Naive thymus-derived CD8-positive, alpha-beta T cell (primary cell): ENCODE measurements at regions not wholly inside any gene's neighbourhood (a gene's known extent, or its start where the extent isn't known, plus 50 kb on each side); places are given as distances from the start of the nearest gene placed in this dataset.

Experiments used
- ATAC-seq, 2 donors: fragments of 150-1000 bp; cut with Tn5 transposase in 1 of 2; sonication (Bioruptor Pico), chemical (Tn5 transposase) in 1 of 2; 1 replicate in 1 of 2; 2 replicates in 1 of 2; pipeline ENCODE4 v1.10.0; 2021; ENCODE audit warnings: mild to moderate bottlenecking in 2 of 2, moderate library complexity in 2 of 2
- POLR2A ChIA-PET: fragments of 350-600 bp; sonication (Branson Sonifier 250); formaldehyde crosslinking; loops from one replicate; lab custom pipeline; 2021; ENCODE audit warnings: antibody characterized with exemption; lab: Charles Lee
- DNase-seq, 10 donors: peaks; one replicate each; pipeline versions ENCODE4 v3.0.0 to v3.0.0-alpha.2; 2020 to 2022
- H3K27ac Mint-ChIP-seq, 10 donors: one replicate each; pipeline ENCODE4 v1.8.0; 2020 to 2022; ENCODE audit warnings: mild to moderate bottlenecking in 10 of 10, mixed read lengths in 10 of 10, moderate library complexity in 4 of 10, inconsistent platforms in 1 of 10
- H3K27me3 Mint-ChIP-seq, 5 donors: one replicate each; pipeline ENCODE4 v1.8.0; 2021 to 2022; ENCODE audit warnings: mixed read lengths in 5 of 5
- H3K36me3 Mint-ChIP-seq, 3 donors: one replicate each; pipeline ENCODE4 v1.8.0; 2020 to 2022; ENCODE audit warnings: mixed read lengths in 3 of 3, mild to moderate bottlenecking in 2 of 3, inconsistent platforms in 1 of 3
- H3K4me1 Mint-ChIP-seq, 4 donors: one replicate each; pipeline ENCODE4 v1.8.0; 2021 to 2022; ENCODE audit warnings: mixed read lengths in 4 of 4
- H3K4me3 Mint-ChIP-seq, 10 donors: one replicate each; pipeline ENCODE4 v1.8.0; 2020 to 2022; ENCODE audit warnings: mild to moderate bottlenecking in 10 of 10, mixed read lengths in 10 of 10, moderate library complexity in 6 of 10, inconsistent platforms in 1 of 10
- H3K9me3 Mint-ChIP-seq, 9 donors: one replicate each; pipeline ENCODE4 v1.8.0; 2020 to 2022; ENCODE audit warnings: mixed read lengths in 9 of 9, mild to moderate bottlenecking in 3 of 9, inconsistent platforms in 1 of 9, moderate library complexity in 1 of 9

GRCh38 chr2:215878476-215879063 lies 134.8 kb downstream of the MREG start:
- Mint-ChIP-seq H3K27me3 (peaks cover 0 to 18% (median 4%) of the 10 kb centered on the region in 5 donors), H3K27ac (no peak overlapping the region), H3K4me1 (no peaks in the 10 kb centered on the region), H3K4me3 (no peak overlapping the region), H3K9me3 (no peaks in the 10 kb centered on the region), H3K36me3 (peaks cover 0 to 1% (median 0%) of the 10 kb centered on the region in 3 donors)
- POLR2A ChIA-PET = no interaction called here
- DNase-seq (no peak), ATAC-seq (no peak)

- Mint-ChIP-seq H3K36me3 (peaks cover 0 to 1% (median 0%) of the 10 kb centered on the region in 3 donors), H3K4me3 (no peak overlapping the region), H3K9me3 (no peaks in the 10 kb centered on the region)
These were observed 136.5 kb downstream of the MREG start for GRCh38 chr2:215876937-215877238.

GRCh38 chr2:215876139-215876936 lies 137.0 kb downstream of the MREG start:
- POLR2A ChIA-PET = no interaction called here
- no peak overlapping the region for H3K4me3 Mint-ChIP-seq
- ATAC-seq = no peak

More at GRCh38 chr2:215876937-215877238, 136.5 kb downstream of the MREG start:
- DNase-seq (no peak), ATAC-seq (no peak)
- Mint-ChIP-seq H3K27ac (no peak overlapping the region), H3K4me1 (no peaks in the 10 kb centered on the region), H3K27me3 (peaks cover 0 to 18% (median 7%) of the 10 kb centered on the region in 5 donors)
- POLR2A ChIA-PET = no interaction called here

GRCh38 chr2:215874418-215874817 lies 138.9 kb downstream of the MREG start:
- Mint-ChIP-seq H3K27me3 (peaks cover 0 to 8% (median 7%) of the 10 kb centered on the region in 5 donors), H3K27ac (no peak overlapping the region), H3K4me1 (no peaks in the 10 kb centered on the region), H3K36me3 (no peaks in the 10 kb centered on the region), H3K9me3 (no peaks in the 10 kb centered on the region), H3K4me3 (no peak overlapping the region)
- DNase-seq (no peak), ATAC-seq (no peak)
- POLR2A ChIA-PET = no interaction called here

More at GRCh38 chr2:215876139-215876936, 137.0 kb downstream of the MREG start:
- Mint-ChIP-seq H3K27ac (peak overlapping the region in 1 of 10 donors; percentile 37), H3K36me3 (peaks cover 0 to 1% (median 0%) of the 10 kb centered on the region in 3 donors), H3K4me1 (no peaks in the 10 kb centered on the region), H3K9me3 (no peaks in the 10 kb centered on the region), H3K27me3 (peaks cover 0 to 15% (median 7%) of the 10 kb centered on the region in 5 donors)
- DNase-seq = no peak

GRCh38 chr2:215870986-215871385 lies 142.4 kb downstream of the MREG start:
- DNase-seq (no peak), ATAC-seq (no peak)
- no peaks in the 10 kb centered on the region for H3K9me3 Mint-ChIP-seq
- H3K4me3 Mint-ChIP-seq = no peak overlapping the region
- no peaks in the 10 kb centered on the region for H3K36me3 Mint-ChIP-seq
- peaks cover 8 to 19% (median 12%) of the 10 kb centered on the region in 5 donors for H3K27me3 Mint-ChIP-seq
- POLR2A ChIA-PET = no interaction called here
- no peak overlapping the region for H3K27ac Mint-ChIP-seq
- no peaks in the 10 kb centered on the region for H3K4me1 Mint-ChIP-seq

- no peak for DNase-seq
- ATAC-seq = no peak
- Mint-ChIP-seq H3K27ac (no peak overlapping the region), H3K4me3 (no peak overlapping the region), H3K9me3 (no peaks in the 10 kb centered on the region), H3K4me1 (no peaks in the 10 kb centered on the region), H3K36me3 (no peaks in the 10 kb centered on the region), H3K27me3 (peaks cover 8 to 21% (median 14%) of the 10 kb centered on the region in 5 donors)
- POLR2A ChIA-PET = no interaction called here
These were observed 143.3 kb downstream of the MREG start for GRCh38 chr2:215870088-215870490.

GRCh38 chr2:215868846-215869543 lies 144.4 kb downstream of the MREG start:
- Mint-ChIP-seq H3K36me3 (no peaks in the 10 kb centered on the region), H3K9me3 (no peaks in the 10 kb centered on the region), H3K27me3 (peaks cover 8 to 29% (median 13%) of the 10 kb centered on the region in 5 donors), H3K4me1 (no peaks in the 10 kb centered on the region), H3K4me3 (no peak overlapping the region), H3K27ac (no peak overlapping the region)
- DNase-seq (no peak), ATAC-seq (no peak)
- POLR2A ChIA-PET = no interaction called here

GRCh38 chr2:215866606-215867005 lies 146.7 kb downstream of the MREG start:
- no peak for ATAC-seq
- no peak overlapping the region for H3K4me3 Mint-ChIP-seq
- no peaks in the 10 kb centered on the region for H3K36me3 Mint-ChIP-seq
- DNase-seq = no peak
- H3K9me3 Mint-ChIP-seq = no peaks in the 10 kb centered on the region
- no peak overlapping the region for H3K27ac Mint-ChIP-seq
- H3K27me3 Mint-ChIP-seq = peaks cover 8 to 29% (median 10%) of the 10 kb centered on the region in 5 donors
- POLR2A ChIA-PET = no interaction called here
- no peaks in the 10 kb centered on the region for H3K4me1 Mint-ChIP-seq

- Mint-ChIP-seq H3K27me3 (peaks cover 8 to 29% (median 8%) of the 10 kb centered on the region in 5 donors), H3K9me3 (no peaks in the 10 kb centered on the region), H3K4me1 (no peaks in the 10 kb centered on the region), H3K36me3 (no peaks in the 10 kb centered on the region), H3K27ac (no peak overlapping the region), H3K4me3 (no peak overlapping the region)
- POLR2A ChIA-PET = no interaction called here
- ATAC-seq = no peak
- DNase-seq = no peak
These were observed 149.7 kb downstream of the MREG start for GRCh38 chr2:215863687-215864086.

GRCh38 chr2:215862351-215862771 lies 151.0 kb downstream of the MREG start:
- Mint-ChIP-seq H3K4me3 (no peak overlapping the region), H3K27me3 (peaks cover 7 to 27% (median 8%) of the 10 kb centered on the region in 5 donors), H3K4me1 (no peaks in the 10 kb centered on the region)

GRCh38 chr2:215861607-215862350 lies 151.6 kb downstream of the MREG start:
- POLR2A ChIA-PET = no interaction called here
- Mint-ChIP-seq H3K4me1 (no peaks in the 10 kb centered on the region), H3K4me3 (no peak overlapping the region), H3K27ac (no peak overlapping the region), H3K27me3 (peaks cover 4 to 27% (median 7%) of the 10 kb centered on the region in 5 donors), H3K9me3 (no peaks in the 10 kb centered on the region), H3K36me3 (no peaks in the 10 kb centered on the region)
- ATAC-seq (no peak), DNase-seq (no peak)

More at GRCh38 chr2:215862351-215862771, 151.0 kb downstream of the MREG start:
- Mint-ChIP-seq H3K36me3 (no peaks in the 10 kb centered on the region), H3K27ac (no peak overlapping the region), H3K9me3 (no peaks in the 10 kb centered on the region)
- DNase-seq = no peak
- POLR2A ChIA-PET = no interaction called here
- no peak for ATAC-seq

- no peak for DNase-seq
- peaks cover 0 to 14% (median 0%) of the 10 kb centered on the region in 9 donors for H3K9me3 Mint-ChIP-seq
- POLR2A ChIA-PET = no interaction called here
- H3K27me3 Mint-ChIP-seq = peaks cover 1 to 10% (median 4%) of the 10 kb centered on the region in 5 donors
- no peak overlapping the region for H3K4me3 Mint-ChIP-seq
- H3K27ac Mint-ChIP-seq = no peak overlapping the region
- ATAC-seq = no peak
- no peaks in the 10 kb centered on the region for H3K36me3 Mint-ChIP-seq
- H3K4me1 Mint-ChIP-seq = no peaks in the 10 kb centered on the region
These were observed 157.3 kb downstream of the MREG start for GRCh38 chr2:215856080-215856479.
